ENCODE measurements at regions not wholly inside any gene's neighbourhood (a gene's known extent, or its start where the extent isn't known, plus 50 kb on each side); places are given as distances from the start of the nearest gene placed in this dataset.

- H3K4me3 ChIP-seq = no peak overlapping the region
- no peak for DNase-seq
- no peak for TF ChIP-seq CTCF (IDR thresholded peaks at IDR 0.05; ENCODE audit: borderline replicate concordance)
- H3K27ac ChIP-seq (replicated peaks) = no peak overlapping the region
- intact Hi-C loops (cut with micrococcal nuclease) = no loop called here
- H3K9me3 ChIP-seq (replicated peaks) = no peaks in the 10 kb centered on the region
- no peaks in the 10 kb centered on the region for H3K27me3 ChIP-seq (ENCODE audit: low read depth)
- H3K4me1 ChIP-seq = peaks cover 9% of the 10 kb centered on the region
- H3K36me3 ChIP-seq = no peaks in the 10 kb centered on the region
These were observed 165.7 kb downstream of the BMP4 start for GRCh38 chr14:53790731-53791500.

- H3K27me3 ChIP-seq (ENCODE audit: low read depth) = no peaks in the 10 kb centered on the region
- no peaks in the 10 kb centered on the region for H3K36me3 ChIP-seq
- DNase-seq = no peak
- no peaks in the 10 kb centered on the region for H3K4me1 ChIP-seq
- no peak overlapping the region for H3K27ac ChIP-seq (replicated peaks)
- no peak for TF ChIP-seq CTCF (IDR thresholded peaks at IDR 0.05; ENCODE audit: borderline replicate concordance)
- H3K4me3 ChIP-seq = no peak overlapping the region
- intact Hi-C loops (cut with micrococcal nuclease) = no loop called here
- peaks cover 15% of the 10 kb centered on the region for H3K9me3 ChIP-seq (replicated peaks)
These were observed 168.1 kb downstream of the BMP4 start for GRCh38 chr14:53788566-53788965.

- no peaks in the 10 kb centered on the region for H3K4me1 ChIP-seq
- H3K27ac ChIP-seq (replicated peaks) = no peak overlapping the region
- H3K27me3 ChIP-seq (ENCODE audit: low read depth) = no peaks in the 10 kb centered on the region
- no peak for TF ChIP-seq CTCF (IDR thresholded peaks at IDR 0.05; ENCODE audit: borderline replicate concordance)
- H3K4me3 ChIP-seq = no peak overlapping the region
- DNase-seq = no peak
- intact Hi-C loops (cut with micrococcal nuclease) = no loop called here
- H3K9me3 ChIP-seq (replicated peaks) = peaks cover 15% of the 10 kb centered on the region
- H3K36me3 ChIP-seq = no peaks in the 10 kb centered on the region
These were observed 170.6 kb downstream of the BMP4 start for GRCh38 chr14:53786045-53786444.

GRCh38 chr14:53784688-53785087, 171.9 kb downstream of the BMP4 start:
- H3K27me3 ChIP-seq (ENCODE audit: low read depth) = no peaks in the 10 kb centered on the region

GRCh38 chr14:53783256-53783655, 173.4 kb downstream of the BMP4 start:
- no peak for DNase-seq
- no peak for TF ChIP-seq CTCF (IDR thresholded peaks at IDR 0.05; ENCODE audit: borderline replicate concordance)
- Histone ChIP-seq H3K27ac (replicated peaks) (no peak overlapping the region), H3K27me3 (ENCODE audit: low read depth) (no peaks in the 10 kb centered on the region), H3K9me3 (replicated peaks) (peaks cover 15% of the 10 kb centered on the region), H3K4me3 (no peak overlapping the region), H3K4me1 (no peaks in the 10 kb centered on the region), H3K36me3 (no peaks in the 10 kb centered on the region)
- intact Hi-C loops (cut with micrococcal nuclease) = no loop called here

More at GRCh38 chr14:53784688-53785087, 171.9 kb downstream of the BMP4 start:
- no peak for TF ChIP-seq CTCF (IDR thresholded peaks at IDR 0.05; ENCODE audit: borderline replicate concordance)
- Histone ChIP-seq H3K36me3 (no peaks in the 10 kb centered on the region), H3K9me3 (replicated peaks) (peaks cover 15% of the 10 kb centered on the region), H3K27ac (replicated peaks) (no peak overlapping the region), H3K4me3 (no peak overlapping the region), H3K4me1 (no peaks in the 10 kb centered on the region)
- intact Hi-C loops (cut with micrococcal nuclease) = no loop called here
- DNase-seq = no peak

All from left ventricle myocardium inferior (tissue), 1 donor.